Mammary epithelial cell (primary cell): ENCODE measurements at regions not wholly inside any gene's neighbourhood (a gene's known extent, or its start where the extent isn't known, plus 50 kb on each side); places are given as distances from the start of the nearest gene placed in this dataset.
"Not testable (repeated sequence)": the region's sequence is repeated elsewhere in the genome, so short reads cannot be mapped to it uniquely, and the experiment has no call there.

Source experiments
- CTCF ChIP-seq, 2 donors: IDR thresholded peaks in 1 of 2; conservative IDR thresholded peaks in 1 of 2; 2 replicates each; pipeline ENCODE4 v1.5.1; 2011 to 2012; ENCODE audit warnings: inconsistent platforms in 2 of 2, low read length in 2 of 2, mild to moderate bottlenecking in 2 of 2, control low read depth in 1 of 2, low read depth in 1 of 2; ENCODE audit not compliant: insufficient read depth in 1 of 2; ENCODE audit errors: extremely low read depth in 1 of 2
- EZH2 ChIP-seq: IDR thresholded peaks from 2 replicates; pipeline ENCODE4 v1.6.1; 2012; ENCODE audit warnings: low read length, inconsistent platforms, borderline replicate concordance

- not testable (repeated sequence) for TF ChIP-seq EZH2; CTCF (conservative IDR thresholded peaks at IDR 0.05 in 1 of 2, IDR thresholded peaks at IDR 0.05 in 1 of 2; ENCODE audit: extremely low read depth in 1 of 2, insufficient read depth in 1 of 2, low read depth in 1 of 2, low read length in 2 of 2)
Measured at GRCh38 chr15:26029586-26029985, 166.5 kb upstream of the ATP10A start.
